HuH-7 (cell line): ENCODE measurements at regions not wholly inside any gene's neighbourhood (a gene's known extent, or its start where the extent isn't known, plus 50 kb on each side); places are given as distances from the start of the nearest gene placed in this dataset.
"Not testable (repeated sequence)": the region's sequence is repeated elsewhere in the genome, so short reads cannot be mapped to it uniquely, and the experiment has no call there.

Experiments used
- DNase-seq: peaks from one replicate; pipeline ENCODE4 v3.0.0; 2011; ENCODE audit warnings: low spot score

DNA sequence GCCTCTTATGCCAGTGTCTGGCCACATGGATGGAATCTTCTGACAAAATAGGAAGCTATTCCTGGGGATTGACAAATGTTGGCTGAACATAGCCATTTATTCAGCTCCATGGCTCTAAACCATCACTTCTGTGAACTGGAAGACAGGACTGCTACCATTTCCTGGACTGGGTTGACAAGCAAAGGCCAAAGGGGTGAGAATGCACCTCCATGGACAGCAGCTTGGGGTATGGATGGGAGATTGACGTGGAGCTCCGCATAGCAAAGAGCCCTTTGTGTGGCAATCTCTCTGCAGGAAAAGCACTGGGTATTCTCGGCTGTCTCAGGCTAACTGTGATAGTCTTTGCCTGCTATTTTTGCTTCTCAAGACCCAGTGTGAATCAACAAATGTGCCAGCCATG, 223.0 kb upstream of the EGLN3 start:
- no peak for DNase-seq

DNA sequence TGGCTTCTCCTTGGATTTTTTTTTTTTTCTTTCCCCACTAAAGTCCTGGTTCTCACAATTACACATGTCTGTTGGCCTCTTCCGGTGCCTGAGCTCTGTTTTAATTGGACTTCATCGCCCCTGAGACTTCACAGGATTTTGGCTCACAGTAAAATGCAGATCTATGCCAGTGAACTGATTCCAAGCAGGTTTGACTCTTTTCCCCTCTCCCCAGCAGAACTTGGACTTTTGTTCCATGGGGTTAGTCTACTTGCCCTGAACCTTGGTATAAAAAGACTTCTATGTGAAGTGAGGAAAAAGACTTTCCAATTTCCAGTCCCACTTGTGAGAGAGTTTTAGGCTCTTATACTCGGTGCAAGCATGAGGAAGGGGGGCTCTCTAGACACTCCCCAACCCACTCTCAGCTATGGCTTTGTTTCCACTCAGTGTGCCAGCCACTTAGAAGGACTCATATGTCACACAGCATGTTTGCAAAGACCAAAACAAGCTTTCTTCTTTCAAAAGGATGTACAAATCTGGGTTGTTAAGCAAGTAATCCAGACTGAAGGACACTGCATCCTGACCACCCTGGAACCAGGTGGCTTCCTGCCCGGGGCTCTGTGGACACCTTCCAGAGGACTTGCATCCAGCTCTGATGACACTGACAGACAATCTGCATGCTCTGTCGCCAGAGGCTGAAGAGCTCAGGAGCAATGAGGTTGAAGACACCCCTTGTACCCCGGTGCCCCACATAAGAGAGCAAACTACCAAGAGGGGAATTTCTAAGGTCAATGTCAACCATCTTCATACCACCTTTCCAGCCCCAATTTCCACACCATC, 221.9 kb upstream of the EGLN3 start:
- no peak for DNase-seq

DNA sequence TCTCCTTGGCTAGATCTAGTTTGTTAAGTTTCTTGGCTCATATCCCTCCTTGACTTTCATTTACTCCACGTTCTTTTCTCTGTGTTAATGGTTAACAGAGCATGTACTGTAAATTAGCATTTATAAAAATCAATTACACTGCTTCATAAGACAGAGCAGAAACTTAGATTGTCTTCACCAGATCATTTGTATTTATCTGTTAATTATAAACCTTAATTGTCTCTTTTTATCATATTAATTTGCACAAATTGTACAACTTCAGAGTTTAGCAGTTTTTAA, 221.2 kb upstream of the EGLN3 start:
- DNase-seq: no peak

DNA sequence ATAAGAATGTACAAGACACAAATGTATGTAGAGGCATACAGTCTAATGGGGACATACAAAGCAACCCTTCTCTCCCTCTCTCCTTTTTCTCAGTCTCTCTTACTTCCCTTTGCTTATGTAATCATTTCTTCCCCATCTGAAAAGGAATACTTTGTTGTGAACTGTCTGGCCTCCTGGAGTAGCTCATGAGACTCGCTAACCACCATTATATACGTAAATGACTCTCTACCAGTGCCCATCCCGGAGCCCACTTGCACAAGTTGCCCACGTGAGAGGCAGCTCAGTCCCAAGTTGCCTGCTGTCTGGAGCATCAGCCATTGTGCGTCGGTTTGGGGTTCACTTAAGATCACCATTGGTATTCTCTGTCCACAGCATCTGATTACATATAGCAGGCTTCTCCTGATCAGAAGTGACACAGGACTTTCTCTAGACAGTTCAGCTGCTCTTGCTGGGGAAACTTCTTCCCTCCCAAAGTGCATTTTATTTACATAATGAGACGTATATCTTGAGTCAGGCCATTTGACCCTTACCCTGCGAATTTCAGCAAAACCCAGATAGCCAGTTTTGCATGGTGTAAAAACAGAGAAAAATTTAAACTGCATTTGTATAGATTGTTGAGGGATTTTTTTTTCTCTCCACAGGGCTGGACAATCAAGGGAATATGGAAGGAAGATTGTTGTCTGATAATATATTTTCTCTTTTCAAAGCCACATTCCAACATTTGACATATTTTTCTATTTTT, 220.7 kb upstream of the EGLN3 start:
- no peak for DNase-seq

DNA sequence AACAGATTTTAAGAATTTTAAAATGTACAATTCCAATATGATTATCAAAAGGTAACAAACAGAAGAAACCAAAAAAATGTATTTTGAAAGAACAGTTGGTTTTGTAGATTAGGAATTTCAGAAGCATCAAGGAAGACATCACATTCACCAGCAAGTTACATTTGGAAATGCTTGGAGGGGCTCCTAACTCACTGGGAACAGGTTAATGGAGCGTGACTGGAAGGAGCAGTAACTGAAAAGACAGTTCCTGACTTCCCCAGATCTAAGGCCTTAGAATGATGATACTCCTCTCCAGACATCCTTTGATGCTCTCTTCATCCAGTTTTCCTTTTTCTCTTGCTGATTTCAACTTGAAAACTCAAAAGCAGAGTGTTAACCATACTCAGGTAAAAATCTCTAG, 220.0 kb upstream of the EGLN3 start:
- no peak for DNase-seq

DNA sequence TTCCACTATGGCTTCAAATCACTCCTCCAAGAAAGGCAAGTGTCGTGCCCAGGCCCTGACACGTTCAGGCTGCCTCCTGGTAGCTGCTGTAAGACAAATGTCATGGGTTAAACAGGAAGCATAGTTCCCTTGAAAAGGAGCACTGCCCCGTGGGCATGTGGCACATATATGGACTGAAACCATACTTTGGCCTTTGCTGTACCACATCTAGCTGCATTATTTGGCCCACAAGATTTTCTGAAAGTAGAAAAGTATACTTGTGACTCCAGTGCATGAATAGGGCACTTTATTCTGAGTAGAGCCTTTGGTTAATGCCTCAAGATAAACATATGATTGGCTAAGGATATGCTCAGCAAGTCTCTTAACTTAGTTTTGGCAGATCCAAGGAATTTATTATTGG, 218.7 kb upstream of the EGLN3 start:
- DNase-seq: no peak

DNA sequence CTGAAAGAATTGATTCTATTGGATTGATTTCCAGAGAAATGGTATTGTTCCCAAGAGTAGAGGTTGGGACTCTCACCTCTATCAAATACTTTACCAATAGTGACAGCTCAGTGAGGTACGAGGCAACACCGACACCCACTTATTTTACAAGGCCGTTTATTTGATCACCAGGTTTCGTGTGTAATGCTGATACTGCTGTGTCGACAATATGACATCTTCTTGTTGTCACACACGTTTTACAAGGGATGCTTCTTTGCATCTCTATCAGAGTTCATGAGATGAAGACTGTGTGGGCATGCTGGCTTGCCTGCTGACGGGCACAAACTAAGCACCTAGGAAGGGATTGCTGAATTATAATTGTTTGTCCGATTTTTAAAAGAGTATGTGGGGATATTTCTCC, 217.8 kb upstream of the EGLN3 start:
- no peak for DNase-seq

DNA sequence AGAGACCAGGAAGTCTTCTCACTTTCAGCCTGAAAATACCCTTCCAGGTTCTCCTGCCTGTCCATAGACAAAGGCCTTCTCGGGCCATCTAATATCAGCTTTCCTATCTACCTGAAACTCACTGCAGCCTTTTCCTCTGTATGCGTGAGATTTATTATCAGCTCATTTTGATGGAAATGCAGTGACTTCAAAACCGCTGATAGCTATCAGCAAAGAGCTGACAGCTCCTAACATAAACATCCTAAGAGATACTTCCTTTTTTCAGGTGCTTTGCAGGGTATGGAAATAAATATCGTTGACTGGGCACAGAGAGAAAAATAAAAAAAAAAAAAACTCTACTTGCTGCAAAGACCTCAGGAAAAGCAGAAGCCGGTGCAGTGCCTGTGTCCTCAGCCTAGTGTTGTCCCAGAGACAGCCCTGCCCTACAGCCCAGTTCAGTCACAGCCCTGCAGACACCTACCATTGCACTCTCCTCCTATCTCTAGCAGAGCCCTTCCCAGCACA, 215.0 kb upstream of the EGLN3 start:
- no peak for DNase-seq

DNA sequence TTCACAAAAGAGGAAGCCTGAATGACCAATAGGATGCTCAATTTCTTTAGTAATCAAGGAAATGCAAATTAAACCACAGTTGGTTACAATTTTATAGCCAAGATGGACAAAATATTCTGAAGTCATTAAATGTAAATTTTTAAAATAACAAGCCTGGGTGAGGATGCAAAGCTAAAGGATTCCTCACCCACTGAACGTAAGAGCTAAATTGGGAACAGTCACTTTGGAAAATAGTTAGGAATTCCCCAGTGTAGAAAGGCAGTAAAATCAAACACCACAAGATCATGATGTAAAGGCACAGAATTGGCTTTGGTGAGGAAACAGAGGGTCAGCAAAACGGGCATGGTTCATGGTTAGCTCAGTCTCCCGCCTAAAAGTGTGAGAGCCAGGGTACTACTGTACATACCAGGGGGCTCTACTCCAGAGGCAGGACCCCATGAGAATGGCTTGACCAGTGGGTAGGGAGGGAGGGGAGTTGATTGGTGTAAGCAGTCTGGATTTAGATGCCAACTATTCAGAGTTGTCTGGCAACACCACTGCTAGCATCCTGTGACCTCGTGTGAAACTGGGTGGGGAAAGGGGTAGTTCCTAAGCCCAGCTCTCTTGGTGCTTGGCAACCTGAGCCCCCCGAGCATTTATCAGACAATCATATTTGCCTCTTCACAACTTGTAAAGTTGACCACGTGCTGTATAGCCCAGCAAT, 213.4 kb upstream of the EGLN3 start:
- DNase-seq: no peak

DNA sequence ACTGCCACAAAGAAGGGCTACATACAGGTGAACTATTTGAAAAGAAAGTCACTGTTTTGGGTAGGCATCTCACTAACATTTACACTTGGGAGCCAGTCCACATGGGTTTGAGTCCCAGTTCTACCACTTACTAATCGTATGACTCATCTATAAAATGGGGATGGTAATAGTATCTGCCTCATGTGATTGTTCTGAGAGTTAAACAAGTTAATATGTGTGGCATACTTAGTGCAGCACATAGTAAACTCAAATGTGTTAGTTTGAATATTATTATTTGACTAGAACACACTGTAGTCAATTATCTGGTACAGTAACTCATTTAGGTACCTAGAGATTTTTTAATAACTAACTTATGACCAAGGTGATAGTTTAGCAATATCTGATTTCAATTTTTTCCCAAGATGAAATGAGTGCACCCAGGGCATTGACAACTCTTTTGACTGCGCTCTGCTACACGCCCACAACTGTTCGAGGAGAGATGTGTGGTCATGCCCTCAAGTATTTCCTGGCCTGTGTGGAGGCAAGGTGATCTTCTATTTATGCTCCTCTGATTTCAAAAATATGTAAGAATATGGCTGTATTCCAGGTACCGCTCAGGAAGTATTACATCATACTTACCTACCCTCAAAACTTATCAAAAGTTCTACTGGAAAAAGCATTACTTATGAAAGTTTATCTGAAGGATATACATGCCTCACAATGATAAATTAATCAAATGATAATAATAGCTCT, 210.6 kb upstream of the EGLN3 start:
- no peak for DNase-seq

DNA sequence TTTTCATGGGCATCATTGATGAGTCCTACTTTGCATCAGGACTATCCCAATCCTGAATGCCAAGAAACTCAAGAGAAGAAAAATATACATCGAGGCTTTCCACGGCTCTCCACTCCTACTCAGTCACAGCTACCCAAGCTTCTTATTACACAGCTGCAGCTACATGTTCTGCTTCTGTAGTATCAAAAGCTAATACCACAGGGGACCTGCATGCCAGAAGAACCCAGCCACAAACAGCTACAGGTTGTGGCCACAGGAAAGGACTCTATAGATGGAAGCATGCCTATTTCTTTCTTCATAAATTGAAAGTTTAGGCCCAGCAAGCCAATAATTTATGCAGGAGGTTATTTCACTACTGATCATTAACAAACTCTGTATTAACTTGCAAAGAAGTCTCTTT, 209.7 kb upstream of the EGLN3 start:
- no peak for DNase-seq

DNA sequence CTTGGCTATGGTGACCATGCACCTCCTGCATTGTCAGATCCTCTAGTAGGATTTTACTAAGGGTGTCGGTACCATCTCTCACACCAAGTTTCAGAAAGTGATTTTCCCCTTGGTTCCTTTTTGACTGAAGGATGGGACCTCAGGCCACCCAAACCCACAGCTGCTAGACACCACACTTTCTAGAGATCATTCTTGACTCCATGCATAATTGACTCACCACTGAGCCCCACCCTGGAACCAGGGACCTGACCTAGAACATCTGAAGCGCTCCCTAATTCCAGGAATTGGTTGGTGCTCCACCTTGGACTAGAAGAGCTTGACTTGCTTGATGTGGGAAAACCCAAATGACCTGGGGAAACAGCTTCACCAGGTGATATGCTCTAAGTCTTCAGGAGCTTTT, 206.8 kb upstream of the EGLN3 start:
- no peak for DNase-seq

DNA sequence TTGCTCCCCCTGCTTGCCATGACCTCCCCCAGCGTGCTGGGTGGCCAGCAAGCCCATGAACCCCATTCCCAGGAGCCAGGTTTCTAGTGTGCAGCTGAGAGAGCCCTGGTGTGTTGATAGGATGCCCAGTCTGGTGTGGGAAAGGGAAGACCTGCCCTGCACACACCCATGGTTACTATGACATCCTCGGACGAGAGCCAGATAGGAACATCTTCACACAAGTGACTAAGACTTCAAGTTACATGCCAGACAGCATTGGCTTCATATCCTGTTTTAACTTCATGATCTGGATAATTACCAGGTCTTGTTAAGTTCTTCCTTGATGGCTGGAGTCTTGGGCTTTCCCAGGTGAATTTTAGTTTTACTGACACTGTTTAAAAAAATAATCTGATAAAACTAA, 196.6 kb upstream of the EGLN3 start:
- DNase-seq: no peak

DNA sequence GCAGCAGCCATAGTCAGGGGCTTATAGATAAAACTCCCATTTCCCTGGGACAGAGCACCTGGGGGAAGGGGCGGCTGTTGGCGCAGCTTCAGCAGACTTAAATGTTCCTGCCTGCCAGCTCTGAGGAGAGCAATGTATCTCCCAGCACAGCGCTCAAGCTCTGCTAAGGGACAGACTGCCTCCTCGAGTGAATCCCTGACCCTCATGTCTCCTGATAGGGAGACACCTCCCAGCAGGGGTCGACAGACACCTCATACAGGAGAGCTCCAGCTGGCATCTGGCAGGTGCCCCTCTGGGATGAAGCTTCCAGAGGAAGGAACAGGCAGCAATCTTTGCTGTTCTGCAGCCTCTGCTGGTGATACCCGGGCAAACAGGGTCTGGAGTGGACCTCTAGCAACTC, 189.3 kb upstream of the EGLN3 start:
- DNase-seq: not testable (repeated sequence)

DNA sequence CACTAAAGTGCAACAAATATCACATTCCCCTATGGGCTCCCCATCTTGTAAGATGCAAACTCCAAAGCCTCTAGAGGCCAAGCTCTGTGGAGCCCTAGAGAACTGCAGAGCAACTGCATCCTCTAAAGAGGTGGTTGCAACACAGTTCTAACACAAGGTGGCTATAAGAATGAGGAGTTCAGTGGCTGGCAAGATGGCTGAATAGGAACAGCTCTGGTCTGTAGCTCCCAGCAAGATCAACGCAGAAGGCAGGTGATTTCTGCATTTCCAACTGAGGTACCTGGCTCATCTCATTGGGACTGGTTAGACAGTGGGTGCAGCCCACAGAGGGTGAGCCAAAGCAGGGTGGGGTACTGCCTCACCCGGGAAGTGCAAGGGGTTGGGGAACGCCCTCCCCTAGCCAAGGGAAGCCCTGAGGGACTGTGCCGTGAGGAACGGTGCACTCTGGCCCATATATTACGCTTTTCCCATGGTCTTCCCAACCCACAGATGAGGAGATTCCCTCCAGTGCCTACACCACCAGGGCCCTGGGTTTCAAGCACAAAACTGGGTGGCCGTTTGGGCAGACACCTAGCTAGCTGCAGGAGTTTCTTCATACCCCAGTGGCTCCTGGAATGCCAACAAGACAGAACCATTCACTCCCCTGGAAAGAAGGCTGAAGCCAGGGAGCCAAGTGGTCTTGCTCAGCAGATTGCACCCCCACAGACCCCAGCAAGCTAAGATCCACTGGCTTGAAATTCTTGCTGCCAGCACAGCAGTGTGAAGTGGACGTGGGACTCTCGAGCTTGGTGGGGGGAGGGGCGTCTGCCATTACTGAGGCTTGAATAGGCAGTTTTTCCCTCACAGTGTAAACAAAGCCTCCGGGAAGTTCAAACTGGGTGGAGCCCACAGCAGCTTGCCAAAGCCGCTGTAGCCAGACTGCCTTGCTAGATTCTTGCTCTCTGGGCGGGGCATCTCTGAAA, 188.6 kb upstream of the EGLN3 start:
- DNase-seq: not testable (repeated sequence)

DNA sequence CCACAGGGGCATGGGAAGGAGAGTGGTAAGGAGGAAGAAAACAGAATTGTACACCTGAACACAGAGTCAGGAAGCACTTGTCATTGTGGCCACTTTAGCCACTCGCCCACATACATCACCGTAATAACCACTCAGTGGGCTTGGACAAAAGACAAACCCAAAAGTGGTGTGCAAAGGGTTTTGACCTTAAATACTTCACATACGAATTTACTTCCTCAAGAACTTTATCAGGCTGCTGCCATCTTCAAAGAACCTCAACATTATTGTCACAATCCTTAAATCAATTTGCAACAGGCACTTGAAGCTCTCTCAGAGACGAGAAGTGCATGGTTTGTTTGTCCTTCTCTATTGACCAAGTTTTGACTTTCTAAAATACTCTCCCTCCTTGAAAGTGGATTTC, 187.3 kb upstream of the EGLN3 start:
- DNase-seq: no peak

DNA sequence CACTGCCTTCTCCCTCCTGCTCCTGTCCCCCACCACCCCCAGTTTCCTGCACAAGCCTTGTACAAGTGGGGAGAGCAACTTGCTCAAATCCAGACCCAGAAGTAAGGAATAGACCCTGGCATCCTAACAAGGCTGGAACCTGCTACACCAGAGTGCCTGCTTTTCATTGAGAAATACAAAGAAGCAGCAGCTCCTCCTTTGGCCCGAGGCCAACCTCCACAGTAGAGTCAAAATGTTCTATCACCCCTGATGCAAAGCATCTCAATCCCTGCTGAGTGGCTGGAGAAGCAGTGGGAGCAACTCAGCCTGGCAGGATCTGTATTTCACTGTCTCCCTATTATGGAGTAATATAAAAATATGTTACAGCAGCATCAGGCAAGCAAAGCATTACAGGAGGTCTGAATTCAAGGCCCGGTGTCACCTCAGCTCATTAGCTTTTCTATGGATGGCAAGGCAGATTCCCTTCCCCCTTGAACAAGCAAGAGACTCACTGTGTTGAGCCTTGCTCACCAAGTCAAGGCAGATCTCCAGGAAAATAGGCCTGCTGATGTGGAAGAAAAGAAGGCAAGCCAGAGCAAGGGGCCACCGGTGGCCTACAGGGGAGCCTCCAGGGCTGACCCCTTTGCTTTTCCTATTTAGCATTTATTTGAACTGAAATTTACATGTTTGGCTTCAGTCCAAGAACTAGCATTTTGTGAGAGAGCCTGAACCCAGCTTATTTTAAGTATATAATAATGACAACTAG, 186.3 kb upstream of the EGLN3 start:
- DNase-seq: no peak

DNA sequence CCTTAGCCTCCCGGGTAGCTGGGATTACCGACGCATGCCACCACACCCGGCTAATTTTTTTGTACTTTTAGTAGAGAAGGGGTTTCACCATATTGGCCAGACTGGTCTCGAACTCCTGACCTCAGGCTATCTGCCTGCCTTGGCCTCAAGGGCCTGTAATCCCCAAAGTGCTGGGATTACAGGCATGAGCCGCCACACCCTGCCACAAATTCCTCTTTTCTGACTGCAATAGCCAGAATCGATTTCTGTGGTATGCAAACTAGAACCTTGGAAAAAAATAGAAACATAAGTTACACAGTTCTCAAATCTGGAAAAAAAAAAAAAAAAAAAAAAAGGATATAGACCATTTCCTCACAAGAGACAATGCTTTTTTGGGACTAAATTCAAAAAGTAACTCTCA, 184.6 kb upstream of the EGLN3 start:
- DNase-seq: no peak

DNA sequence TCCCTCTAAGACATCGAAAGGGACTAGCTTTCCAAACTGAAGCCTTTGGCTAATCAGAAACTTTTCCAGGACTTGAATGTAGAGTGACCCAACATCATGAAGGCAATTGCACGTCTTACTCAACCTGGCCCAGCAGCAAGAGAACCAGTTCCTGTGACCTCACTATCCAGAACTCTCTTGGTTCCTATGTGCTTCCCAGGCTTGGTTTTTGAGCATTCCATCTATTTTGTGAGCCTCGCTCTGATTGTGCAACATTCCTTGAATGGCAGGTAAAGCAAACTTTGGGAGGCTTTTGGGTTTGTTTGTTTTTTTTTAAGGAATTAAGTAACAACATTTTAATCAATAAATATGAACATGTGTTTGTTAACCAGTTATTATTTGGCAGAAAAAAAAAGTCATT, 183.6 kb upstream of the EGLN3 start:
- no peak for DNase-seq

DNA sequence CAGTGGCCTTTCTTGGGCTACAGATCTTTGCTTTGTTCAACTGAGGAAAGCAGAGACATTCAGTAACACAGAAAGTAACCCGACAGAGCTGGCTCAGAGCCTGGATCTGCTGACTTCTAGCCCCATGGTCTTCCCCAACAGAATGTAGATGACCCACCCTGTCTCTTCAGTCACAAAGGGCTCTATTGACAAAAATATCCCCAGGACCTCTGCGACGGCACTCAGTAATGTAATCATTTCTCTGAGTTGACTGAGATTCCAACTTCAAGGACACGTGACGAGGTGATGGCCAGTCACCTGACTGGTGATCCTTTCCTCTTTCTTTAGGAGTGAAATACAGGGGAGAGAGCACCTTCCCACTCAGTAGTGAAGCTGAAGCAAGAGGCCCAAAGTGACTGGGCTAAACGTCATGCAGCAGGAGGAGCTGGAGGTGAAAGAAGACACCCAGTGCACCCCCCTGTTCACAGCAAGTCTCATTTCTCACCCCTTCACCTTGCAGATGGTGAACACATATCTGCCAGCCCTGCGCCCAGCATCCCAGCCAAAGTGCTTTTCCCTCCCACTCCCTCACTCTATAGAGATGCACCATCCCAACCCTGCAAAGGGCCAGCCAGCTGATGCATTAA, 179.2 kb upstream of the EGLN3 start:
- DNase-seq: no peak
